ENCODE measurements at regions not wholly inside any gene's neighbourhood (a gene's known extent, or its start where the extent isn't known, plus 50 kb on each side); places are given as distances from the start of the nearest gene placed in this dataset.

- H3K9me3 ChIP-seq (ENCODE audit: control insufficient read depth, low read depth, low read length) = no peaks in the 10 kb centered on the region
- H3K79me2 ChIP-seq (ENCODE audit: control insufficient read depth, insufficient read depth, low read length) = no peaks in the 10 kb centered on the region
- TF ChIP-seq EZH2 (IDR thresholded peaks at IDR 0.05; ENCODE audit: low read length) = no peak
- no peak for TF ChIP-seq CTCF (optimal IDR thresholded peaks at IDR 0.05 in 1 of 3, IDR thresholded peaks at IDR 0.05 in 1 of 3, conservative IDR thresholded peaks at IDR 0.05 in 1 of 3; ENCODE audit: extremely low read depth in 1 of 3, insufficient read depth in 2 of 3, low read length in 3 of 3)
- H3K36me3 ChIP-seq (ENCODE audit: control insufficient read depth in 2 of 2, extremely low read depth in 1 of 2, insufficient read depth in 2 of 2, low read length in 2 of 2) = no peaks in the 10 kb centered on the region
- no peak overlapping the region for H2AFZ ChIP-seq (ENCODE audit: control insufficient read depth, low read length)
- no peaks in the 10 kb centered on the region for H3K4me1 ChIP-seq (ENCODE audit: control insufficient read depth, extremely low read depth, insufficient read depth, low read length)
- H3K4me2 ChIP-seq (ENCODE audit: control insufficient read depth, extremely low read depth, insufficient read depth, low read depth, low read length) = no peak overlapping the region
- H3K9me1 ChIP-seq (ENCODE audit: control insufficient read depth, extremely low read depth, insufficient read depth, low read length) = no peaks in the 10 kb centered on the region
- FAIRE-seq (no peak), DNase-seq (ENCODE audit: low read depth, low spot score) (no peak)
- H4K20me1 ChIP-seq (ENCODE audit: control insufficient read depth, extremely low read depth, insufficient read depth, low read length) = no peaks in the 10 kb centered on the region
- H3K27ac ChIP-seq (ENCODE audit: control insufficient read depth, insufficient read depth, low read length) = no peak overlapping the region
- H3K9ac ChIP-seq (ENCODE audit: control insufficient read depth, extremely low read depth, insufficient read depth, low read length) = no peak overlapping the region
- H3K27me3 ChIP-seq (ENCODE audit: control insufficient read depth, extremely low read depth, insufficient read depth, low read length) = no peaks in the 10 kb centered on the region
- no peak overlapping the region for H3K4me3 ChIP-seq (ENCODE audit: control insufficient read depth in 2 of 3, extremely low read depth in 1 of 3, insufficient read depth in 2 of 3, low read depth in 1 of 3, low read length in 3 of 3)
- dilution Hi-C loops (cut with MboI; ENCODE audit: extremely low pct_ligation_motif_present, low sequenced_read_pairs) = no loop called here
Measured at GRCh38 chr4:71677568-71677967, 106.3 kb downstream of the GC start.

DNA sequence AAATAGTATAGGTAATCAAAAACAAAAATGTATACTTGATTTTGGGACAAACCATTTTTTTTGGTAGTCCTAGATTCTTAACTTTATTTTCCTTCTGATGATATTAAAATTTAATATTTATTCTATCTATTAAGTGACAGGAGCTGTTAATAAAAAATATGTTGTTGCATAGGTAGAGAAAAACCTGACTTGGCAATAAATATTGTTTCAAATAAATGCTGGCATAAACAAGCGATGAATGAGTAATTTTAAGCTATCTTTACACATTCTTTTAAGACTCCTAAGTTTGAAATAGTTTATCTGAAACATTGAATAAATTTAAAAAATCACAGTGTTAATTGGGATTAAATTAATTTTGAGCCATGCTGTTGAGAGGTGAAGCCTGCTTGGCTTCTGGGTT lies 114.6 kb downstream of the GC start:
- Histone ChIP-seq H3K9ac (ENCODE audit: control insufficient read depth, extremely low read depth, insufficient read depth, low read length) (no peak overlapping the region), H3K27ac (ENCODE audit: control insufficient read depth, insufficient read depth, low read length) (no peak overlapping the region), H3K4me3 (ENCODE audit: control insufficient read depth in 2 of 3, extremely low read depth in 1 of 3, insufficient read depth in 2 of 3, low read depth in 1 of 3, low read length in 3 of 3) (no peak overlapping the region), H3K9me3 (ENCODE audit: control insufficient read depth, low read depth, low read length) (no peaks in the 10 kb centered on the region), H4K20me1 (ENCODE audit: control insufficient read depth, extremely low read depth, insufficient read depth, low read length) (no peaks in the 10 kb centered on the region), H3K27me3 (ENCODE audit: control insufficient read depth, extremely low read depth, insufficient read depth, low read length) (no peaks in the 10 kb centered on the region), H3K4me1 (ENCODE audit: control insufficient read depth, extremely low read depth, insufficient read depth, low read length) (no peaks in the 10 kb centered on the region), H2AFZ (ENCODE audit: control insufficient read depth, low read length) (no peak overlapping the region), H3K4me2 (ENCODE audit: control insufficient read depth, extremely low read depth, insufficient read depth, low read depth, low read length) (no peak overlapping the region), H3K36me3 (ENCODE audit: control insufficient read depth in 2 of 2, extremely low read depth in 1 of 2, insufficient read depth in 2 of 2, low read length in 2 of 2) (no peaks in the 10 kb centered on the region), H3K9me1 (ENCODE audit: control insufficient read depth, extremely low read depth, insufficient read depth, low read length) (no peaks in the 10 kb centered on the region), H3K79me2 (ENCODE audit: control insufficient read depth, insufficient read depth, low read length) (no peaks in the 10 kb centered on the region)
- FAIRE-seq (no peak), DNase-seq (ENCODE audit: low read depth, low spot score) (no peak)
- dilution Hi-C loops (cut with MboI; ENCODE audit: extremely low pct_ligation_motif_present, low sequenced_read_pairs) = no loop called here
- TF ChIP-seq CTCF (optimal IDR thresholded peaks at IDR 0.05 in 1 of 3, IDR thresholded peaks at IDR 0.05 in 1 of 3, conservative IDR thresholded peaks at IDR 0.05 in 1 of 3; ENCODE audit: extremely low read depth in 1 of 3, insufficient read depth in 2 of 3, low read length in 3 of 3) (no peak), EZH2 (IDR thresholded peaks at IDR 0.05; ENCODE audit: low read length) (no peak)

Measured in keratinocyte (primary cell).